ENCODE measurements at regions not wholly inside any gene's neighbourhood (a gene's known extent, or its start where the extent isn't known, plus 50 kb on each side); places are given as distances from the start of the nearest gene placed in this dataset.

DNA sequence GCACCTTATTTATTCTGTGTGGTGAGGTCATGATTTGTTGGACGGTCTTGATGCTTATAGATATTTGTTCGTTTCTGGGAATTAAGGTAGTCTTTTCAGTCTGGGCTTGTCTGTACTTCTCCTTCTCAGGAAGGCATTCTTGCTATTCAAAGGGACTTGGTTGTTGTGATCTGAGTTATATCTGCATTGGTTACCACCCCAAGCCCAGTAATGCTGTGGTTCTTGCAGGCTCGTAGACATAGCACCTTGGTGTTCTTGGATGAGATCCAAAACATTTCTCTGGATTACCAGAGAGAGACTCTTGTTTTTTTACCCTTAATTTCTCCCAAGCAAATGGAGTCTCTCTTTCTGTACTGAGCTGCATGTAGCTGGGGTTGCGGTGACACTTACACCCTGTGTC lies 128.0 kb upstream of the CBLB start:
- no peak for DNase-seq
- H3K27me3 Mint-ChIP-seq (ENCODE audit: unreplicated experiment): no peaks in the 10 kb centered on the region
- peaks cover 15% of the 10 kb centered on the region for H3K36me3 Mint-ChIP-seq (ENCODE audit: unreplicated experiment)
- TF ChIP-seq, protein P1, sequence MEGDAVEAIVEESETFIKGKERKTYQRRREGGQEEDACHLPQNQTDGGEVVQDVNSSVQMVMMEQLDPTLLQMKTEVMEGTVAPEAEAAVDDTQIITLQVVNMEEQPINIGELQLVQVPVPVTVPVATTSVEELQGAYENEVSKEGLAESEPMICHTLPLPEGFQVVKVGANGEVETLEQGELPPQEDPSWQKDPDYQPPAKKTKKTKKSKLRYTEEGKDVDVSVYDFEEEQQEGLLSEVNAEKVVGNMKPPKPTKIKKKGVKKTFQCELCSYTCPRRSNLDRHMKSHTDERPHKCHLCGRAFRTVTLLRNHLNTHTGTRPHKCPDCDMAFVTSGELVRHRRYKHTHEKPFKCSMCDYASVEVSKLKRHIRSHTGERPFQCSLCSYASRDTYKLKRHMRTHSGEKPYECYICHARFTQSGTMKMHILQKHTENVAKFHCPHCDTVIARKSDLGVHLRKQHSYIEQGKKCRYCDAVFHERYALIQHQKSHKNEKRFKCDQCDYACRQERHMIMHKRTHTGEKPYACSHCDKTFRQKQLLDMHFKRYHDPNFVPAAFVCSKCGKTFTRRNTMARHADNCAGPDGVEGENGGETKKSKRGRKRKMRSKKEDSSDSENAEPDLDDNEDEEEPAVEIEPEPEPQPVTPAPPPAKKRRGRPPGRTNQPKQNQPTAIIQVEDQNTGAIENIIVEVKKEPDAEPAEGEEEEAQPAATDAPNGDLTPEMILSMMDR (IDR thresholded peaks at IDR 0.05; ENCODE audit: partially characterized antibody, unreplicated experiment): no peak
- no peak overlapping the region for H3K27ac Mint-ChIP-seq (ENCODE audit: unreplicated experiment)
- H3K4me3 Mint-ChIP-seq (ENCODE audit: unreplicated experiment): no peak overlapping the region
- H3K4me1 Mint-ChIP-seq (ENCODE audit: low read depth, unreplicated experiment): peaks cover 2% of the 10 kb centered on the region
- peaks cover 6% of the 10 kb centered on the region for H3K9me3 Mint-ChIP-seq (ENCODE audit: unreplicated experiment)

DNA sequence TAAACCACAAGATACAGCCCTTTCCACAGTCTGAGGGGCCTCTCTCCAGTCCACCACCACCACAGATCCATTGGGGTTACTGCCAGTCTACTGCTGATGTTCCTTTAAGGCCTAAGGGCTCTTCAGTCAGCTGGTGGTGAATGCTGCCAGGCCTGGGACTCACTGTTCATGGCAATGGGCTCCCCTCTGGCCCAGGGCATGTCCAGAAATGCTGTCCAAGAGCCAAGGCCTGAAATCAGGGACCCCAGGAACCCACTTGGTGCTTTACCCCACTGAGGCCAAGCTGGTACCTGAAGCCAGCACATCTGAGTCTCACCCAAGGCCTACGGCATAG lies 128.6 kb upstream of the CBLB start:
- peaks cover 6% of the 10 kb centered on the region for H3K9me3 Mint-ChIP-seq (ENCODE audit: unreplicated experiment)
- no peaks in the 10 kb centered on the region for H3K27me3 Mint-ChIP-seq (ENCODE audit: unreplicated experiment)
- peaks cover 2% of the 10 kb centered on the region for H3K4me1 Mint-ChIP-seq (ENCODE audit: low read depth, unreplicated experiment)
- DNase-seq: no peak
- H3K36me3 Mint-ChIP-seq (ENCODE audit: unreplicated experiment): peaks cover 15% of the 10 kb centered on the region
- H3K4me3 Mint-ChIP-seq (ENCODE audit: unreplicated experiment): no peak overlapping the region
- no peak overlapping the region for H3K27ac Mint-ChIP-seq (ENCODE audit: unreplicated experiment)
- TF ChIP-seq, protein P1 (IDR thresholded peaks at IDR 0.05; ENCODE audit: partially characterized antibody, unreplicated experiment): no peak

DNA sequence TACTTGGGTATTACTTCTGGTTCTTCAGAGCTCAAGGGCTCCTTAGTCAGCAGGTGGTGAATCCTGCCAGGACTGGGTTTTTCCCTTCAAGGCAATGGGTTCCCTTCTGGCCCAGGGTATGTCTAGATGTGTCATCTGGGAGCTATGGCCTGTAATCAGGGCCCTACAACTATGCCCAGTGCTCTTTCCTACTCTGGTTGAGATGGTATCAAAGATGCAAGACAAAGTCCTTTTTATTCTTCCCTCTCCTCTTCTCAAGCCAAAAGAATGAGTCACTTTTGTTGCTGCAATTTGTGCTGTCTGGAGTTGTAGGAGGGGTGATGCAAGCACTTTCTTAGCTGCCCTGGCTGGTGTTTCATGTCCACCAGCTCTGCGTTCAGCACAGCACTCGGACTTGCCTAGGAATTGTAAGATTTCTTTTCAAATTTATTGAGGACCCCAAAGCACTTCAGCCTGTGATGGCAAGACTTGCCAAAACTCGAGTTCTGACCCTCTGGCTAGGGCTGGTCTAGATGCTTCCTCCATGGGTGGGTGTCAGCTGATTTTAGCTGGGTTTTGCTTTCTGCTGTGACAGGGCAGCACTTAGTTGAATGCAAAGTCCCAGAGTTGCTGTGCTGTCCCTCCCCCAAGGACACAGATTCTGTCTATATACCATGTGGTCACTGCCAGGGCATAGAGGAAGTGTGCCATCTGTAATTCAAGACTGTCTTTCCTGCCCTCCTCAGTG lies 129.2 kb upstream of the CBLB start:
- no peak overlapping the region for H3K4me3 Mint-ChIP-seq (ENCODE audit: unreplicated experiment)
- no peaks in the 10 kb centered on the region for H3K27me3 Mint-ChIP-seq (ENCODE audit: unreplicated experiment)
- no peak for DNase-seq
- peaks cover 15% of the 10 kb centered on the region for H3K36me3 Mint-ChIP-seq (ENCODE audit: unreplicated experiment)
- no peak overlapping the region for H3K27ac Mint-ChIP-seq (ENCODE audit: unreplicated experiment)
- TF ChIP-seq, protein P1 (IDR thresholded peaks at IDR 0.05; ENCODE audit: partially characterized antibody, unreplicated experiment): no peak
- peaks cover 2% of the 10 kb centered on the region for H3K4me1 Mint-ChIP-seq (ENCODE audit: low read depth, unreplicated experiment)
- H3K9me3 Mint-ChIP-seq (ENCODE audit: unreplicated experiment): peaks cover 6% of the 10 kb centered on the region

DNA sequence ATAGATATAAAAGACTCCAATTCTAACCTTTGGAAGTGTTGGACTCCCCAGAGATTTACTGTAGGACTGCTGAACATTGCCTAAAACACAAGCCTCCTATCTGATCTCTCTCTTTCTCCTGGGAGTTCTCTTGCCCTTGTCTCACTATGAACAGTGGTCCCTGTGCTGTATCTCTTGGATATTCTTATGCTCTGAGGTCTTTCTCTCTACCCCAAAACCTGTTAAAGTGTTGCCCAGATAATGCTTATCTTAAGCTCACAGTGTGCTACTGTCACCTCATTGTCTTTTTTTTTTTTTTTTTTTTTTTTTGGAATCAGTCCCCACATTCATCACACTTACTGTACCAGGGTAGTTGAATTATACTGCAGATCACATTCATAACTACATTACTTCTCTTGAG lies 131.0 kb upstream of the CBLB start:
- DNase-seq: no peak
- no peak overlapping the region for H3K27ac Mint-ChIP-seq (ENCODE audit: unreplicated experiment)
- peaks cover 6% of the 10 kb centered on the region for H3K9me3 Mint-ChIP-seq (ENCODE audit: unreplicated experiment)
- H3K27me3 Mint-ChIP-seq (ENCODE audit: unreplicated experiment): no peaks in the 10 kb centered on the region
- H3K4me1 Mint-ChIP-seq (ENCODE audit: low read depth, unreplicated experiment): peaks cover 2% of the 10 kb centered on the region
- H3K36me3 Mint-ChIP-seq (ENCODE audit: unreplicated experiment): peaks cover 15% of the 10 kb centered on the region
- TF ChIP-seq, protein P1 (IDR thresholded peaks at IDR 0.05; ENCODE audit: partially characterized antibody, unreplicated experiment): no peak
- no peak overlapping the region for H3K4me3 Mint-ChIP-seq (ENCODE audit: unreplicated experiment)

DNA sequence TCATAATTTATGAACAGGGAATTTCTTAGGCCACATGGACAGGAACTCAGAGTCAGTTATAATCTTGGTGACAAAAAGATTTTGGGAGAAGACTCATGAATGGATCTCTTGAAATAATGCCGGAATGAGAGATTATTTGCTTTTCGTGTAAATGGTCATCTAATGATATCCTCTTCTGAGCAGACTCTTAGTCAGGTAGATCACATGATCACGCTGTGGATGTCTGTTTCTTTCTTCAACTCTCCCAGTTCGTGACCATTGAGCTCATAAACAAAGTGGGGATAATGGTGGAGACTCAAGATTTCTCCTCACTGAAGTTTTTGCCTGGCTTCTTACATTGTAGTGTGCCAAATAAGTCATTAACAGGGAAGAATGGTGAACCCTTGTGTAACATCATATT lies 133.1 kb upstream of the CBLB start:
- no peak overlapping the region for H3K27ac Mint-ChIP-seq (ENCODE audit: unreplicated experiment)
- no peaks in the 10 kb centered on the region for H3K9me3 Mint-ChIP-seq (ENCODE audit: unreplicated experiment)
- peaks cover 2% of the 10 kb centered on the region for H3K4me1 Mint-ChIP-seq (ENCODE audit: low read depth, unreplicated experiment)
- no peak for DNase-seq
- H3K36me3 Mint-ChIP-seq (ENCODE audit: unreplicated experiment): peaks cover 7% of the 10 kb centered on the region
- no peak overlapping the region for H3K4me3 Mint-ChIP-seq (ENCODE audit: unreplicated experiment)
- no peaks in the 10 kb centered on the region for H3K27me3 Mint-ChIP-seq (ENCODE audit: unreplicated experiment)
- TF ChIP-seq, protein P1 (IDR thresholded peaks at IDR 0.05; ENCODE audit: partially characterized antibody, unreplicated experiment): no peak

All from glutamatergic neuron (in vitro differentiated cells).